ENCODE measurements at regions not wholly inside any gene's neighbourhood (a gene's known extent, or its start where the extent isn't known, plus 50 kb on each side); places are given as distances from the start of the nearest gene placed in this dataset.

DNA sequence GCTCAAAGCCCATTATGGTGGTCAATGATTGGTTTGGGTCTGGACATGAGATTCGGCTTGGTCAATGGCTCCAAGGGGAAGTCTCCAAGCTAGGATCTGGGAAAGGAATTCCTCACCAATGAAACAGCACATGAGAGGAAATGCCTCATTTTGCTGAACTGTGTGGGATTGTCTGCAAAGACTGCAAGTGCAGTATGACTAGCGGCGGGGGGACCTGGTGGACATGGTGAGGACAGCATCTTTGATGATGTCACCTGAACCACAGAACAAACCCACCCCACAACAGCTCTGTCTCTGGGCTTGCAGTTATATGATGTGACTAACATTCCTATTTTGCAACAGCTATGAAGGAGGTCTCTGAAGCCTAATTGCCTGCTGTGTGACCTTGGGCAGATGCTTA lies 50.6 kb upstream of the NKD1 start:
- TF ChIP-seq CREB5 (CRISPR knock-in tag; IDR thresholded peaks at IDR 0.05; ENCODE audit: low read depth) (no peak), ZNF565 (CRISPR knock-in tag; conservative IDR thresholded peaks at IDR 0.05; ENCODE audit: low read depth) (no peak), PATZ1 (CRISPR knock-in tag; IDR thresholded peaks at IDR 0.05; ENCODE audit: borderline replicate concordance) (no peak), GLIS3 (CRISPR knock-in tag; IDR thresholded peaks at IDR 0.05) (no peak), ISL1 (CRISPR knock-in tag; IDR thresholded peaks at IDR 0.05) (no peak), ZNF8 (CRISPR knock-in tag; IDR thresholded peaks at IDR 0.05) (no peak), TCF4 (CRISPR knock-in tag; IDR thresholded peaks at IDR 0.05; ENCODE audit: borderline replicate concordance) (no peak), RARB (CRISPR knock-in tag; IDR thresholded peaks at IDR 0.05) (no peak), TOX (CRISPR knock-in tag; IDR thresholded peaks at IDR 0.05; ENCODE audit: borderline replicate concordance) (no peak), ZFP30 (CRISPR knock-in tag; IDR thresholded peaks at IDR 0.05) (no peak), OSR1 (CRISPR knock-in tag; IDR thresholded peaks at IDR 0.05) (no peak), TSHZ2 (CRISPR knock-in tag; IDR thresholded peaks at IDR 0.05) (no peak), PPARA (CRISPR knock-in tag; IDR thresholded peaks at IDR 0.05; ENCODE audit: borderline replicate concordance) (no peak)
- TF ChIP-seq, protein P1, sequence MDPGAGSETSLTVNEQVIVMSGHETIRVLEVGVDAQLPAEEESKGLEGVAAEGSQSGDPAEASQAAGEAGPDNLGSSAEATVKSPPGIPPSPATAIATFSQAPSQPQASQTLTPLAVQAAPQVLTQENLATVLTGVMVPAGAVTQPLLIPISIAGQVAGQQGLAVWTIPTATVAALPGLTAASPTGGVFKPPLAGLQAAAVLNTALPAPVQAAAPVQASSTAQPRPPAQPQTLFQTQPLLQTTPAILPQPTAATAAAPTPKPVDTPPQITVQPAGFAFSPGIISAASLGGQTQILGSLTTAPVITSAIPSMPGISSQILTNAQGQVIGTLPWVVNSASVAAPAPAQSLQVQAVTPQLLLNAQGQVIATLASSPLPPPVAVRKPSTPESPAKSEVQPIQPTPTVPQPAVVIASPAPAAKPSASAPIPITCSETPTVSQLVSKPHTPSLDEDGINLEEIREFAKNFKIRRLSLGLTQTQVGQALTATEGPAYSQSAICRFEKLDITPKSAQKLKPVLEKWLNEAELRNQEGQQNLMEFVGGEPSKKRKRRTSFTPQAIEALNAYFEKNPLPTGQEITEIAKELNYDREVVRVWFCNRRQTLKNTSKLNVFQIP (CRISPR knock-in tag; IDR thresholded peaks at IDR 0.05; ENCODE audit: borderline replicate concordance, low read depth) = no peak
